T-helper 1 cell treated with Interleukin-12 subunit alpha and Interleukin-12 subunit beta and Interleukin-4 antibody, amounts not matched to agents 30 μg/mL and 1 μg/mL, for 36 hours (primary cell): ENCODE measurements at regions not wholly inside any gene's neighbourhood (a gene's known extent, or its start where the extent isn't known, plus 50 kb on each side); places are given as distances from the start of the nearest gene placed in this dataset.
"Not testable (repeated sequence)": the region's sequence is repeated elsewhere in the genome, so short reads cannot be mapped to it uniquely, and the experiment has no call there.

ENCODE experiments used
- H3K27ac Mint-ChIP-seq: one replicate; pipeline ENCODE4 v1.8.0; 2021; ENCODE audit warnings: mild to moderate bottlenecking, mixed read lengths
- H3K27me3 Mint-ChIP-seq: one replicate; pipeline ENCODE4 v1.8.0; 2021; ENCODE audit warnings: low read depth, mixed read lengths
- H3K36me3 Mint-ChIP-seq: one replicate; pipeline ENCODE4 v1.8.0; 2021; ENCODE audit warnings: low read depth, mixed read lengths
- H3K4me1 Mint-ChIP-seq: one replicate; pipeline ENCODE4 v1.8.0; 2021; ENCODE audit warnings: low read depth, mixed read lengths
- H3K4me3 Mint-ChIP-seq: one replicate; pipeline ENCODE4 v1.8.0; 2021; ENCODE audit warnings: mild to moderate bottlenecking, moderate library complexity, mixed read lengths
- H3K9me3 Mint-ChIP-seq: one replicate; pipeline ENCODE4 v1.8.0; 2021; ENCODE audit warnings: mixed read lengths

DNA sequence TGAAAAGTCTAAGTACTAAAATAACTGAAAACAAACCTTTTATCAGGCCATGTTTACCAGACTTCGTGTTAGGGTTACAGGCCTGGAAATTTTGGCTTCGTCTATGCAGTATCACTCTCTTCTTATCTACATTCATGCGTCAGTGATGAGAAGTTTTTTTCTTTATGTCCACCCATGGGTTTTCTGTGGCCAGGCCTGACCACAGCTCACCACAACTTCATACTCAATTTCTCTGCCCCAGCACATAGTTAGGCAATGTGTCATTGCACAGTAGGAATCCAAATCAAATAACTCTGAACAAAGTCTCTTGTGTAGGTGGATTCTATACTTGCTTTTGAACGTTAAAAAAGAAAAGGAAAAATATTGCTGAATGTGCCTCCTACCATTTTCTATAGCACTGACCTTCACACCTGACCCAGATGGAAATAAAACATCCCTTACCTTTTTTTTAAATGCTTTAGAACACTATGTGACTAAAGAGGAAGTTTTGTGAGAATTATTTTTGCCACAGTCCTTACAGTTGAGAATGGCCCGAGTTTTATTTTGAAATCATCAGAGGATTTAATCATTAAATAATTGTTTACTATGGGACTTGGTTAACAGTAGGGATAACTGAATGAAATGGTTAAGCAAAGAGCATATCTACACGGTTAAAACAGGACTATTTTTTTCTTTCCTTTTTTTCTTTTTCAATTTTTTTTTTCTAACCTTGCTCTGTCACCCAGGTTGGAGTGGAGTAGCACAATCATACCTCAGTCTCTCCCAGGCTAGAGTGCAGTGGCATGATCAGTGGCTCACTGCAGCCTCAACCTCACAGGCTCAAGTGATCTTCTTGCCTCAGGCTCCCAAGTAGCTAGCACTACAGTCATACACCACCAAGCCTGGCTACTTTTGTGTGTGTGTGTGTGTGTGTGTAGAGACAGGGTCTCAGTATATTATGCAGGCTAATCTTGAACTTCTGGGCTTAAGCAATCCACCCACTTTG, 1247.0 kb upstream of the ACO1 start:
- Mint-ChIP-seq H3K4me1 (no peaks in the 10 kb centered on the region), H3K27me3 (no peaks in the 10 kb centered on the region), H3K4me3 (no peak overlapping the region), H3K27ac (no peak overlapping the region), H3K36me3 (no peaks in the 10 kb centered on the region), H3K9me3 (no peaks in the 10 kb centered on the region)

DNA sequence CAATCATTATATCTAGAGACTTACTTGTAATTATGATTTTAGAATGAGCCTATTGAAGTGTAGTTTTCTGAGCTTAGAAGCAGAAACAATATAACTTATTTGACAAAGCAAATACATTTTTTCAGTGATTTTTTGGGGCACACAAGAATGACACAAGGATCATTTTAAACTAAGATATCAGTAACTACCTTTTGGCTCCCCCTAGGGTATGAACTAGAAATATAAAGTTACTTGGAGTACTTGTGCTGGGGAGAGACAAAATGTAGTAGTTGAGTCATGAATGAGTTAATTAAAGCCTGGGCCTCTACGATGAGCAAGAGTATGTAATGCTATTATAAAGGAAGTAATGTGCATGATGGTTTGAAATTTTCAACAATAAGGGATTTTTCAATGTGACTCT, 1244.1 kb upstream of the ACO1 start:
- H3K4me1 Mint-ChIP-seq, result no peaks in the 10 kb centered on the region
- H3K9me3 Mint-ChIP-seq, result no peaks in the 10 kb centered on the region
- H3K36me3 Mint-ChIP-seq, result no peaks in the 10 kb centered on the region
- H3K27me3 Mint-ChIP-seq, result no peaks in the 10 kb centered on the region
- no peak overlapping the region for H3K27ac Mint-ChIP-seq
- H3K4me3 Mint-ChIP-seq, result no peak overlapping the region

DNA sequence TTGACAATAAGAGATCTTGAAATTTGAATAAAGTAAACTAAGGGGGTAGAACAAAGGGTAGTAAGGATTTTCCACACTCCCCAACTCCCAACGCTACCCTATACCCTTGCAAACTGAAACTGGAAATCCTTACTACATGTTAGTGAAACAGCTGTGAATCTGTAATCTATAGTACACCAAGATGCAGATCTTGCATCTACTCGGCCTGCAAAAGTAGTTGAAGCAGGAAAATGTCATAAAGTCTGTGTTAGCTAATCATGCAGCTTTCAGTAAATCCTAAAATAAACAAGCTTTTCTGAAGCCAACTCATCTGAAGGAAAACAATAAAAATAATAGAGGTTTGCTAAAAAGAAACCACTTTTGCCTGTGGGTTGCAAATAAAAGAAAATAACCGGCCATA, 1242.0 kb upstream of the ACO1 start:
- Mint-ChIP-seq H3K9me3 (no peaks in the 10 kb centered on the region), H3K4me1 (no peaks in the 10 kb centered on the region), H3K36me3 (no peaks in the 10 kb centered on the region)

DNA sequence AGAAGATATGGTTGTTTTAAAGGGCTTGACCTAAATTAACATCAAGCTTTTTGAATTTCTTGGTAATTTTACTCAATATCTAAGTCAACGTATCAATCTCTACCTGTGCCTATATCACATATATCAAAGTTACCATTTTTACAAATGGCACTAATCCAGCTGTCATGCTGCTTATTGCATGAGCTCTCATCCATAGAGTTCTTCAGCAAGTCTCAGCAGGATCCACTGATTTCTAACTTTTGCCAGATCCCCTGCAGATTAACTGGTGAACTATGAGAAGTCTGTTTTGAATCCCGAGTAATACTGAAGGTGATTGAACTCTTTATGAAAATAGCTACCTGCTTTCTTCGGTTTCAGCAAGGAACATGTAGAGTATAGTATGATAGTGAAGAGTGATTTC, 1239.8 kb upstream of the ACO1 start:
- H3K4me3 Mint-ChIP-seq, result no peak overlapping the region
- no peaks in the 10 kb centered on the region for H3K36me3 Mint-ChIP-seq
- H3K4me1 Mint-ChIP-seq, result no peaks in the 10 kb centered on the region
- no peaks in the 10 kb centered on the region for H3K9me3 Mint-ChIP-seq
- no peaks in the 10 kb centered on the region for H3K27me3 Mint-ChIP-seq
- no peak overlapping the region for H3K27ac Mint-ChIP-seq

More for the DNA sequence above, 1242.0 kb upstream of the ACO1 start:
- no peak overlapping the region for H3K27ac Mint-ChIP-seq
- H3K27me3 Mint-ChIP-seq, result no peaks in the 10 kb centered on the region
- H3K4me3 Mint-ChIP-seq, result no peak overlapping the region

DNA sequence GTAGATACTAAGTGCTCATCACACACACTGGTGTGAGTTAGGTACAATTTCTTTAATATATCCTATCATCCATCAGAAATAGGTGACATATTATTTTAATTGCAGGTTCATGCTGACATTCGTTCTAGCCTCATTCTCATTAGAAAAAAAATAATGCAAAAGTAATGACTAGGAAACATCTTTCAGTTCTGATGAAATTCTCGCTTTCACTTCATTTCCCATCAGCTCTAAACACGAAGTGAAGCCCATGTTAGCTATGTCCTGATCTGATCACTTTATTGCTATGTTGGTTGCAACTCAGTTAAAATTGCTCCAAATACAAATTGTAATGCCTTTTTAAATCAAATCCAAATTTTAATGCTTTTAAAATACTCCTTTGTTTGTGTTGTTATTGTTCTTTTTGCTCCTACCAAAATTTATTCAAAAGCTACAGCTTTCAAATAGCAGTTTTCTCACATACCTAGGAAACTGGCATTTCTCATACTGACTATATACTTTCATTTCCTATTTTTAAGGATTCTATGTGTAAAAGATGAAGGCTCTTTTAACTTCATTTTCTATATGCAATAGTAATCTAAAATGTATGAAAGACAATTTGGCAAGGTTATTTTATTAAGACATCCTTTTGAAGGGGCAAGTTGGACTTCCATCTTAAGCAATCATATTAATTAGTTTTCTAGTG, 1237.8 kb upstream of the ACO1 start:
- H3K4me1 Mint-ChIP-seq, result no peaks in the 10 kb centered on the region
- H3K36me3 Mint-ChIP-seq, result no peaks in the 10 kb centered on the region
- H3K27ac Mint-ChIP-seq, result no peak overlapping the region
- H3K9me3 Mint-ChIP-seq, result no peaks in the 10 kb centered on the region
- no peak overlapping the region for H3K4me3 Mint-ChIP-seq
- H3K27me3 Mint-ChIP-seq, result no peaks in the 10 kb centered on the region

DNA sequence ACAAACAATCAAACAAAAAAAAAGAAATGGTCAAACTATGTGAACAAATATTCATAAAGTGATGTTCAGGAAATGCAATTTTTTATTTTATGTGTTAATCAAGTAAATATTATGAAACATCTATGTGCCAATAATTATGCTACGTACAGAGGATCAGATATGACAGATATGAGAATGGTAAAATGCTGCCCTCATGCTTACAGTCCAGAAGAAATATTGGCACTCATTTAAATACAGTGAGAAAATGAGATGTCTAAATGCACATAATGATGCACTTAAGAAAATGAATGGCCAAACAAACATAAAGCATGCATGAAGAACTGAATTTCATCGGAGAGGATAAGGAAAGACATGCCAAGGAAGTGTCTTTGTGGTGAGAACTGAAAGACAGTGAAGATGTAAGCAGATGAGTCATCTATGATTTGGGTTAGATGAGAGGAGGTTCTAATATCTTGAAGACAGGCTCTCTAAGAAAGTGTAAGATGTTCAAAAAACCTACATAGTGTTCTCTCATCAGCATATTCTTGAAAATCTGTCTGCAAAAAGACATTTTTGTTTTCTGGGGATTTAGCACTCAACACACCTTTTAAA, 1231.1 kb upstream of the ACO1 start:
- Mint-ChIP-seq H3K27ac (no peak overlapping the region), H3K27me3 (no peaks in the 10 kb centered on the region), H3K4me1 (no peaks in the 10 kb centered on the region), H3K36me3 (no peaks in the 10 kb centered on the region), H3K4me3 (no peak overlapping the region), H3K9me3 (no peaks in the 10 kb centered on the region)

DNA sequence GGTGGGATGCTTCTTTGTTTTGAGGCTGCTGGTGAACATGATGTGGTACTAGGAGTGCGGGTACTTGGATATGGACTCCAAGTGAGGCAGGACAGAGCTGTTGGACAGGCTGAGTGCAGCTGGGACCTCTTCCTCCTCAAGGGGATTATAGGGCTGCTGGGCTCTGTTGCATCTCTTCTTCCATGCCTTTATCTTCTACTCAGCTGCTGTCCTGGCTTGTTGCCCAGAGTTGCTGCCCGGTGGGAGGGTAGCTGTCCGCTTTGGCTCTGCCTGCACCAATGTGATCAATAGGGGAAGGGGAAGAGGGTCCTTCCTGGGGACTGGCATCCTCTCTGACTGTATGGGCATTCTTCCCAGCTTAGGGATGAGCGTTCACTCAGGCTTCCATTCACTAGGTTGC, 1217.9 kb upstream of the ACO1 start:
- H3K9me3 Mint-ChIP-seq, result no peaks in the 10 kb centered on the region
- no peaks in the 10 kb centered on the region for H3K27me3 Mint-ChIP-seq
- no peak overlapping the region for H3K27ac Mint-ChIP-seq
- no peaks in the 10 kb centered on the region for H3K36me3 Mint-ChIP-seq
- no peak overlapping the region for H3K4me3 Mint-ChIP-seq
- no peaks in the 10 kb centered on the region for H3K4me1 Mint-ChIP-seq

DNA sequence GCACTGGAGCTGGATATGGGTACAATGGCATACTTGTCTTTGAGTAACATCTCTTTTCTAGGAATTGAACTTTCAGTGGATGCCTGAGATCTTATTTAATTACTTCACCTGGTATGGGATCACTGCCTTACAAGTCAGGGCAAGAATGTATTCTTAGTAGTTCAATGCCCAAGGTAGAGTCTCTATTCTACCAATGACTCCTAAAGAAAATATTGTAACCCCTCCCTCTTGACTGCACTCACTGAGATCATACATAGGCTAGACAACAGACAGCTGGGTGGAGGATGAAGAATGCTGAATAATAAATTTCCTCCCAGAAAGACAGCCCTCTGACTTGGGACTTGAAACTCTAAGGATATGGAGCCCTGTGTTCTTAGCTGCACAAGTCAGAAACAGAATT, 1216.3 kb upstream of the ACO1 start:
- Mint-ChIP-seq H3K4me1 (no peaks in the 10 kb centered on the region), H3K36me3 (no peaks in the 10 kb centered on the region), H3K27me3 (no peaks in the 10 kb centered on the region), H3K9me3 (no peaks in the 10 kb centered on the region), H3K27ac (no peak overlapping the region), H3K4me3 (no peak overlapping the region)

DNA sequence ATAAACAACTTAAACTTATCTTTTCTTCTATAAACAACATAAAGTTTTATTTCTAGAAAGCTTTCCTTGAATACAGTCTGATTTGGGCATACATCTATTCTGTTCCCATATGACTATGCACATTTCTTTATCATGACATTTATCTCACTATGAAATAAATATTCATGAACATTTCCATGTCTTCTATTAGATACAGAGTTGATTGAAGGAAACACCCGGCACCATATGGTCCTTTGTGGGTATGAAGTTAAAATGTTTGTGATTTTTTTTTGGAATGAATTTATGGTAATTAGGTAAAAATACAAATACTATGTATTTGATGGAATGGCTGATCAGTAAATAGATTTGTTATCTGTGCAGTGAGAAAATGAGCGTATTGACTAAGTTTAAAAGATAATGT, 1209.8 kb upstream of the ACO1 start:
- Mint-ChIP-seq H3K27ac (no peak overlapping the region), H3K4me1 (no peaks in the 10 kb centered on the region), H3K27me3 (no peaks in the 10 kb centered on the region), H3K9me3 (no peaks in the 10 kb centered on the region), H3K4me3 (no peak overlapping the region), H3K36me3 (no peaks in the 10 kb centered on the region)

DNA sequence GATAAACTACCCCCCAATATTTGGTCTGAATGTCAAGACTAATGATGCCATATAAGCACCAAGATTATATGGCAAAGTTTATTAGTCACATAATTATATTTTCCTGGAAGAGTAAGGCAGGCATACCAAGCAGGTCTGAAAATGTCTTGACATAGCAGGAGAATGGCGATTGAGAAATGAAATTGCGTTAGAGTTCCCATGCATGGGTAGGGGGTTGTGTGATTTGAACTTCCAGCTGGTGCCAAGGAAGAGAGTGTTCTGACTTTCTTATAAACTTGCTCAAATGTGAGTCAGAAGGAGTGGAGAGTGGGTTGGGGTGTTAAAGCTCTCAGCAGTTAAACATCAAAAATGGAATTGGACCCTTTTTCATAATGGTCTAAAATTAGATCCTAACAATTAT, 1200.6 kb upstream of the ACO1 start:
- H3K9me3 Mint-ChIP-seq, result no peaks in the 10 kb centered on the region
- H3K36me3 Mint-ChIP-seq, result no peaks in the 10 kb centered on the region
- H3K27ac Mint-ChIP-seq, result no peak overlapping the region
- H3K4me1 Mint-ChIP-seq, result no peaks in the 10 kb centered on the region
- no peaks in the 10 kb centered on the region for H3K27me3 Mint-ChIP-seq
- H3K4me3 Mint-ChIP-seq, result no peak overlapping the region

DNA sequence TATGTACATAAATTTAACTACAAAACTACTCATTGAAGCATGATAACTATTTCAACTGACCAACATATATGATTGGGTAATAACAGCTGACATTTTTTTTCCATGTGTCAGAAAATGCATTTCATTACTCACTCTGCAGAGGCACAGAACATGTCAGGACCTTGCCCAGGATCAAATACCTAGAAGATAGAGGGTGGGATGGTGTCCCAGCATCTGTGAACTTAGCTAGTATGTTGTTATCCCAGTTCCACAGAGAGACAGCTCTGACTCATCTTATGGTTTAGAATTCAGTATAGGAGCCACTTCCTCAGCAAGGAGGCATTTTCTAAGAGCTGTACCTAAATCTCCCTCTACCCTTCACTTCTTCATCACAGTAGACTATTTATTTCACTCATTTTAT, 1198.6 kb upstream of the ACO1 start:
- no peaks in the 10 kb centered on the region for H3K9me3 Mint-ChIP-seq
- H3K4me1 Mint-ChIP-seq, result no peaks in the 10 kb centered on the region

DNA sequence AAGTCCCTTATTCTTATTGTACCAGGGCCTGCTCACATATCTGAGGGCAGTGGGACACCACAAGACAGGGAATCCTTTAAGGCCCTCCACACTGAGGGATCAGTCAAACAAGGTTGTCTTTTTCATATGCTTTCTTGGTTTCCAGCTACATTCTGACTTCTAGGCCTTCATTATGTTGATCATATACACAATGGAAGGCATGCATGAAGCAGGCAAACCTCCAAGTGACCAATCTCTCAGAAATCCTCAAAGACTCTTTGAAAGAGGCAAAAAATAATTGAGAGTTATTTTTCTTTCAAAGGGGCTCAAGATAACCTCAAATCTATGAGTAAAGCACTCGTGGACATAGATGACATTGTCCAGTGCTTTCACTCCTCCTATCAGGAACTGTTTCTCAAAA, 1195.9 kb upstream of the ACO1 start:
- Mint-ChIP-seq H3K4me3 (no peak overlapping the region), H3K9me3 (no peaks in the 10 kb centered on the region), H3K4me1 (no peaks in the 10 kb centered on the region), H3K27me3 (no peaks in the 10 kb centered on the region), H3K27ac (no peak overlapping the region), H3K36me3 (no peaks in the 10 kb centered on the region)

More for the DNA sequence above, 1198.6 kb upstream of the ACO1 start:
- Mint-ChIP-seq H3K4me3 (no peak overlapping the region), H3K27me3 (no peaks in the 10 kb centered on the region), H3K36me3 (no peaks in the 10 kb centered on the region), H3K27ac (no peak overlapping the region)

DNA sequence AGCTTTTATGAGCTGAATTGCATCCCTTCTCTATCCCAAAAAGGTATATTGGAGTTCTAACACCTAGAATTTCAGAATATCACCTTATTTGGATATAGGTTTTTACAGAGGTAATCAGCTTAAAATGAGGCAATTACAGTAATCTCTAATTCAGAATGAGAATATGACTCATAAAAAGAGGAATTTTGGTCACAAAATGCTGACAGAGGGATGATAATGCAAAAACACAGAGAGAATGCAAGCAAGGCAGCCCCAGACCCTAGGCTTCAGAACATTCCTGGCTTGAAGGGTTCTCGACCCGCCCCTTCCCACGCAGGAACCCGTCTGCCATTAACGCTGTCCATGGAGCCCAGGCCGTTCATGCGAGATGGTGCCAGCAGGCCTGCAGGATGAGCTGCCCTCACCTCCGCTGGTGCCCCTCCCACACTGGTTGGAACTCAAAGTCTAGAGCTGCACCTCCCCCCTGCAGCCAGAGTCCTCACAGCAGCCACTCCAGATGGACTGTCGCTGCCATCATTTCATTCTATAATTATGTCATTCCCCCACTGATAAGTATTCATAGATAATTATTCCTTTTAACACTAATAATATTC, 1173.4 kb upstream of the ACO1 start:
- no peak overlapping the region for H3K4me3 Mint-ChIP-seq
- H3K27me3 Mint-ChIP-seq, result no peaks in the 10 kb centered on the region
- H3K4me1 Mint-ChIP-seq, result peaks cover 5% of the 10 kb centered on the region
- peaks cover 8% of the 10 kb centered on the region for H3K9me3 Mint-ChIP-seq
- no peaks in the 10 kb centered on the region for H3K36me3 Mint-ChIP-seq
- no peak overlapping the region for H3K27ac Mint-ChIP-seq

DNA sequence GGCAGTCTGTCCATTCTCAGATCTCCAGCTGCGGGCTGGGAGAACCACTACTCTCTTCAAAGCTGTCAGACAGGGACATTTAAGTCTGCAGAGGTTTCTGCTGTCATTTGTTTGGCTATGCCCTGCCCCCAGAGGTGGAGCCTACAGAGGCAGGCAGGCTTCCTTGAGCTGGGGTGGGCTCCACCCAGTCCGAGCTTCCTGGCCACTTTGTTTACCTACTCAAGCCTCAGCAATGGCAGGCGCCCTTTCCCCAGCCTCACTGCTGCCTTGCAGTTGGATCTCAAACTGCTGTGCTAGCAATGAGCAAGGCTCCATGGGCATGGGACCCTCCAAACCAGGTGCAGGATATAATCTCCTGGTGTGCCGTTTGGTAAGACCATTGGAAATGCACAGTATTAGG, 1154.5 kb upstream of the ACO1 start:
- not testable (repeated sequence) for H3K4me3 Mint-ChIP-seq, H3K4me1 Mint-ChIP-seq, H3K27ac Mint-ChIP-seq, H3K36me3 Mint-ChIP-seq, H3K27me3 Mint-ChIP-seq
- H3K9me3 Mint-ChIP-seq, result peaks cover 11% of the 10 kb centered on the region
